ENCODE measurements at regions not wholly inside any gene's neighbourhood (a gene's known extent, or its start where the extent isn't known, plus 50 kb on each side); places are given as distances from the start of the nearest gene placed in this dataset.

- no peak for TF ChIP-seq POLR2AphosphoS5 (IDR thresholded peaks at IDR 0.05; ENCODE audit: low read depth, low read length)
- TF ChIP-seq TAF1 (IDR thresholded peaks at IDR 0.05; ENCODE audit: low read depth, low read length), result no peak
- TF ChIP-seq POLR2A (IDR thresholded peaks at IDR 0.05; ENCODE audit: low read depth, low read length), result no peak
- TF ChIP-seq SPI1 (IDR thresholded peaks at IDR 0.05; ENCODE audit: low read depth, low read length), result no peak
- TF ChIP-seq POU2F2 (IDR thresholded peaks at IDR 0.05; ENCODE audit: low read depth, low read length), result no peak
- TF ChIP-seq PAX5 (IDR thresholded peaks at IDR 0.05; ENCODE audit: insufficient read depth, low read length, severe bottlenecking), result no peak
Observed at GRCh38 chr13:26834646-26835045, 74.1 kb upstream of the GPR12 start.
